ENCODE measurements at regions not wholly inside any gene's neighbourhood (a gene's known extent, or its start where the extent isn't known, plus 50 kb on each side); places are given as distances from the start of the nearest gene placed in this dataset.

GRCh38 chr5:2239201-2239910 lies 356.6 kb upstream of the IRX4 start:
- no peak overlapping the region for H3K4me3 ChIP-seq
- no peak overlapping the region for H3K27ac ChIP-seq
- no peak for TF ChIP-seq CTCF (IDR thresholded peaks at IDR 0.05)
- TF ChIP-seq EP300 (IDR thresholded peaks at IDR 0.05) = no peak
- TF ChIP-seq POLR2A (IDR thresholded peaks at IDR 0.05) = no peak
- TF ChIP-seq POLR2AphosphoS5 (IDR thresholded peaks at IDR 0.05) = no peak
- 63% methylated on average over 15 of the region's 17 CpGs for WGBS
- no peak for DNase-seq (ENCODE audit: low spot score in 2 of 2)
- no peaks in the 10 kb centered on the region for H3K4me1 ChIP-seq
- H3K36me3 ChIP-seq = no peaks in the 10 kb centered on the region
- no peaks in the 10 kb centered on the region for H3K27me3 ChIP-seq
- no peaks in the 10 kb centered on the region for H3K9me3 ChIP-seq

- H3K27ac ChIP-seq = no peak overlapping the region
- H3K27me3 ChIP-seq = no peaks in the 10 kb centered on the region
- TF ChIP-seq CTCF (IDR thresholded peaks at IDR 0.05) = no peak
- no peak for TF ChIP-seq EP300 (IDR thresholded peaks at IDR 0.05)
- no peak for TF ChIP-seq POLR2AphosphoS5 (IDR thresholded peaks at IDR 0.05)
- no peak for TF ChIP-seq POLR2A (IDR thresholded peaks at IDR 0.05)
- no peaks in the 10 kb centered on the region for H3K9me3 ChIP-seq
- no peaks in the 10 kb centered on the region for H3K4me1 ChIP-seq
- 82% methylated on average over 6 of the region's 6 CpGs for WGBS
- no peak for DNase-seq (ENCODE audit: low spot score in 2 of 2)
- H3K36me3 ChIP-seq = no peaks in the 10 kb centered on the region
- H3K4me3 ChIP-seq = no peak overlapping the region
Measured at GRCh38 chr5:2238732-2239131, 356.0 kb upstream of the IRX4 start.

- WGBS = 47% methylated on average over 3 of the region's 3 CpGs
- DNase-seq (ENCODE audit: low spot score in 2 of 2) = no peak
- TF ChIP-seq POLR2A (IDR thresholded peaks at IDR 0.05) = no peak
- TF ChIP-seq POLR2AphosphoS5 (IDR thresholded peaks at IDR 0.05) = no peak
- no peak for TF ChIP-seq EP300 (IDR thresholded peaks at IDR 0.05)
- no peak for TF ChIP-seq CTCF (IDR thresholded peaks at IDR 0.05)
Measured at GRCh38 chr5:2227433-2227832, 344.7 kb upstream of the IRX4 start.

GRCh38 chr5:2224689-2225088 lies 342.0 kb upstream of the IRX4 start:
- Histone ChIP-seq H3K9me3 (no peaks in the 10 kb centered on the region), H3K4me1 (no peaks in the 10 kb centered on the region), H3K27me3 (no peaks in the 10 kb centered on the region), H3K4me3 (no peak overlapping the region), H3K27ac (no peak overlapping the region), H3K36me3 (no peaks in the 10 kb centered on the region)
- no peak for DNase-seq (ENCODE audit: low spot score in 2 of 2)
- TF ChIP-seq POLR2A (IDR thresholded peaks at IDR 0.05) (no peak), CTCF (IDR thresholded peaks at IDR 0.05) (no peak), POLR2AphosphoS5 (IDR thresholded peaks at IDR 0.05) (no peak), EP300 (IDR thresholded peaks at IDR 0.05) (no peak)
- 87% methylated on average over 13 of the region's 13 CpGs for WGBS

More at GRCh38 chr5:2227433-2227832, 344.7 kb upstream of the IRX4 start:
- Histone ChIP-seq H3K27ac (no peak overlapping the region), H3K36me3 (no peaks in the 10 kb centered on the region), H3K4me1 (no peaks in the 10 kb centered on the region), H3K4me3 (no peak overlapping the region), H3K27me3 (no peaks in the 10 kb centered on the region), H3K9me3 (no peaks in the 10 kb centered on the region)

- no peak overlapping the region for H3K4me3 ChIP-seq
- no peaks in the 10 kb centered on the region for H3K36me3 ChIP-seq
- H3K9me3 ChIP-seq = no peaks in the 10 kb centered on the region
- no peak for DNase-seq (ENCODE audit: low spot score in 2 of 2)
- H3K27me3 ChIP-seq = no peaks in the 10 kb centered on the region
- 71% methylated on average over 15 of the region's 15 CpGs for WGBS
- TF ChIP-seq POLR2A (IDR thresholded peaks at IDR 0.05) (no peak), POLR2AphosphoS5 (IDR thresholded peaks at IDR 0.05) (no peak), CTCF (IDR thresholded peaks at IDR 0.05) (no peak), EP300 (IDR thresholded peaks at IDR 0.05) (no peak)
- H3K27ac ChIP-seq = no peak overlapping the region
- H3K4me1 ChIP-seq = no peaks in the 10 kb centered on the region
Measured at GRCh38 chr5:2223303-2223702, 340.6 kb upstream of the IRX4 start.

Measured in suprapubic skin (tissue), 4 donors.